Neural progenitor cell (in vitro differentiated cells): ENCODE measurements at regions not wholly inside any gene's neighbourhood (a gene's known extent, or its start where the extent isn't known, plus 50 kb on each side); places are given as distances from the start of the nearest gene placed in this dataset.
A peak's percentile ranks its signal among the peaks of the same experiment; 100 is the strongest.

Experiments
- DNase-seq: peaks from one replicate; pipeline ENCODE4 v3.0.0-alpha.2; 2016; ENCODE audit warnings: low spot score
- H2AFZ ChIP-seq: fragments of 200-600 bp; sonication (generic); replicated peaks from 2 replicates; pipeline ENCODE4 v1.6.1; 2016; ENCODE audit warnings: antibody characterized with exemption
- H3F3A ChIP-seq: fragments of 200-600 bp; sonication (generic); 2 replicates; pipeline ENCODE4 v1.6.1; 2016; ENCODE audit warnings: antibody characterized with exemption, low read depth
- H3K27ac ChIP-seq: fragments of 200-600 bp; sonication (generic); 2 replicates; pipeline ENCODE4 v1.5.1; 2016; ENCODE audit warnings: mild to moderate bottlenecking
- H3K27me3 ChIP-seq: fragments of 200-600 bp; sonication (generic); 2 replicates; pipeline ENCODE4 v1.6.1; 2016; ENCODE audit warnings: mild to moderate bottlenecking, moderate library complexity
- H3K36me3 ChIP-seq: fragments of 200-600 bp; sonication (generic); 2 replicates; pipeline ENCODE4 v1.5.1; 2016
- H3K4me1 ChIP-seq: fragments of 200-600 bp; sonication (generic); 2 replicates; pipeline ENCODE4 v1.6.1; 2016; ENCODE audit warnings: mixed run types
- H3K4me2 ChIP-seq: fragments of 200-600 bp; sonication (generic); 2 replicates; pipeline ENCODE4 v1.6.1; 2016
- H3K4me3 ChIP-seq: fragments of 200-600 bp; sonication (generic); 2 replicates; pipeline ENCODE4 v1.5.1; 2016
- H3K79me2 ChIP-seq: fragments of 200-600 bp; sonication (generic); 2 replicates; pipeline ENCODE4 v1.6.1; 2016; ENCODE audit warnings: low read depth
- H3K9ac ChIP-seq: fragments of 200-600 bp; sonication (generic); 2 replicates; pipeline ENCODE4 v1.6.1; 2016
- H3K9me3 ChIP-seq: fragments of 200-600 bp; sonication (generic); 2 replicates; pipeline ENCODE4 v1.5.1; 2016; ENCODE audit warnings: low read depth
- H4K20me1 ChIP-seq: fragments of 200-600 bp; sonication (generic); 2 replicates; pipeline ENCODE4 v1.6.1; 2016; ENCODE audit warnings: low read depth
- H3K27ac Mint-ChIP-seq: 3 replicates; pipeline ENCODE4 v1.8.0; 2021; ENCODE audit warnings: mixed read lengths
- H3K27me3 Mint-ChIP-seq: 2 replicates; pipeline ENCODE4 v1.8.0; 2022; ENCODE audit warnings: low read depth, mild to moderate bottlenecking, inconsistent platforms, moderate library complexity, mixed read lengths; ENCODE audit not compliant: insufficient read depth
- H3K36me3 Mint-ChIP-seq: 3 replicates; pipeline ENCODE4 v1.8.0; 2021; ENCODE audit warnings: mixed read lengths
- H3K4me1 Mint-ChIP-seq: 3 replicates; pipeline ENCODE4 v1.8.0; 2021; ENCODE audit warnings: mixed read lengths
- H3K4me3 Mint-ChIP-seq: 3 replicates; pipeline ENCODE4 v1.8.0; 2021; ENCODE audit warnings: mild to moderate bottlenecking, moderate library complexity, mixed read lengths
- H3K9me3 Mint-ChIP-seq: 3 replicates; pipeline ENCODE4 v1.8.0; 2020; ENCODE audit warnings: mixed read lengths
- EZH2 ChIP-seq: fragments of 200-600 bp; sonication (generic); IDR thresholded peaks from 2 replicates; pipeline ENCODE4 v1.6.1; 2017; ENCODE audit warnings: antibody characterized with exemption, mild to moderate bottlenecking, moderate library complexity
- EZH2phosphoT487 ChIP-seq: fragments of 200-600 bp; sonication (generic); IDR thresholded peaks from 2 replicates; pipeline ENCODE4 v1.6.1; 2017; ENCODE audit warnings: antibody characterized with exemption
- TF ChIP-seq, protein P1 (sequence below): fragments of 200-600 bp; sonication (generic); IDR thresholded peaks from 2 replicates; pipeline ENCODE4 v1.5.1; 2017; ENCODE audit warnings: antibody characterized with exemption, mild to moderate bottlenecking

DNA sequence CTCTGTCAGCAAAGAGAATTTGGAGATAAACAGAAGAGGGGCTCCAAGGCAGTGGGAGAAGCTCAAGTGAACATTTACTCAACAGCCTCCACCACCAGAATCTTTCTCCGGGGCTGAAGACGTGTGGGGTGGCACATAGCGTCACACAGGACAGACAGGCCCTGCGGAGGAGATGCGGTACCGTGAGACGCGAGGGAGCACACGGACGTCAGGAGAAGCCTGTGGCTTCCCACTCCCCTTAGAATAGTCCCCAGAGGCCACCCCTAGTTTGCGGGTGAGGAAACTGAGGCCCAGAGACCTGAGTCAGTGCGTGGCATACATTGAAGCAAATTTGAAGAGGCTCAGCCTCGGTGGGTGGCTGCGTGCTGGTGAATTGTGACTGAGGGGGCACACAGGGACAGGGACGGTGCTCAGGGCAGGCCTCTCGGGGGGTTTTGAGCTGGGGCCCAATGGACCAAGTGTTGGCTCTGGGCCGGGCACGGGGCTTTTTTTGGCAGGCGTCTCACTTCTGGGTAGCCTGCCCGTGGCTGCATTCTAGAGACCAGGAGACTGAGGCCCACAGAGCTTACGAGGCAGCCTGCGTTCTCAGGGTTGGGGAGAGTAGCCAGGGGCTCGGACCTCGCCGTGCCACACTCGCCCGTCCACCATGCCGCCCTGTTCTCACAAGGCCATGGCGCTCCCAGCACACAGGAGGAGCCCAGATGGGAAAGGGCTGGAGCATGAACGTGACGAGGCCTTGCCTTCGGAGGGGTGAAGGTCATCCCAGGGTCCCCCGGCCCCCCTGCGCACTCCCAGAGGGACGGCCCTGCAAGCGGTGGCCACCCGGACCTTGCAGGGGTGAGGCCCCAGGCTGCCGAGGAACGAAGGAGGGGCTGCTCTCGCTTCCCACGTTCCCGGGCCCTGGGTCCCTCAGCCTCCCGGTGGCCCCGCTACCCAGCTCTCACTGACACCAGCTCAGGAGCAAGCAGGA lies 220.6 kb downstream of the C9orf50 start:
- Histone ChIP-seq H3K9ac (no peak overlapping the region), H4K20me1 (no peaks in the 10 kb centered on the region), H3K4me1 (peaks cover 34% of the 10 kb centered on the region), H3K4me2 (no peak overlapping the region), H3K4me3 (no peak overlapping the region), H3F3A (peaks cover 21% of the 10 kb centered on the region), H3K27ac (no peak overlapping the region), H3K27me3 (peaks cover 5% of the 10 kb centered on the region), H2AFZ (no peak overlapping the region), H3K79me2 (no peaks in the 10 kb centered on the region), H3K36me3 (no peaks in the 10 kb centered on the region), H3K9me3 (no peaks in the 10 kb centered on the region)
- Mint-ChIP-seq H3K27me3 (peaks cover 3% of the 10 kb centered on the region), H3K4me3 (no peak overlapping the region), H3K4me1 (peaks cover 42% of the 10 kb centered on the region), H3K27ac (peak overlapping the region; percentile 91), H3K9me3 (no peaks in the 10 kb centered on the region), H3K36me3 (no peaks in the 10 kb centered on the region)
- DNase-seq: no peak
- TF ChIP-seq, protein P1, sequence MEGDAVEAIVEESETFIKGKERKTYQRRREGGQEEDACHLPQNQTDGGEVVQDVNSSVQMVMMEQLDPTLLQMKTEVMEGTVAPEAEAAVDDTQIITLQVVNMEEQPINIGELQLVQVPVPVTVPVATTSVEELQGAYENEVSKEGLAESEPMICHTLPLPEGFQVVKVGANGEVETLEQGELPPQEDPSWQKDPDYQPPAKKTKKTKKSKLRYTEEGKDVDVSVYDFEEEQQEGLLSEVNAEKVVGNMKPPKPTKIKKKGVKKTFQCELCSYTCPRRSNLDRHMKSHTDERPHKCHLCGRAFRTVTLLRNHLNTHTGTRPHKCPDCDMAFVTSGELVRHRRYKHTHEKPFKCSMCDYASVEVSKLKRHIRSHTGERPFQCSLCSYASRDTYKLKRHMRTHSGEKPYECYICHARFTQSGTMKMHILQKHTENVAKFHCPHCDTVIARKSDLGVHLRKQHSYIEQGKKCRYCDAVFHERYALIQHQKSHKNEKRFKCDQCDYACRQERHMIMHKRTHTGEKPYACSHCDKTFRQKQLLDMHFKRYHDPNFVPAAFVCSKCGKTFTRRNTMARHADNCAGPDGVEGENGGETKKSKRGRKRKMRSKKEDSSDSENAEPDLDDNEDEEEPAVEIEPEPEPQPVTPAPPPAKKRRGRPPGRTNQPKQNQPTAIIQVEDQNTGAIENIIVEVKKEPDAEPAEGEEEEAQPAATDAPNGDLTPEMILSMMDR: no peak
- TF ChIP-seq EZH2phosphoT487 (no peak), EZH2 (no peak)

DNA sequence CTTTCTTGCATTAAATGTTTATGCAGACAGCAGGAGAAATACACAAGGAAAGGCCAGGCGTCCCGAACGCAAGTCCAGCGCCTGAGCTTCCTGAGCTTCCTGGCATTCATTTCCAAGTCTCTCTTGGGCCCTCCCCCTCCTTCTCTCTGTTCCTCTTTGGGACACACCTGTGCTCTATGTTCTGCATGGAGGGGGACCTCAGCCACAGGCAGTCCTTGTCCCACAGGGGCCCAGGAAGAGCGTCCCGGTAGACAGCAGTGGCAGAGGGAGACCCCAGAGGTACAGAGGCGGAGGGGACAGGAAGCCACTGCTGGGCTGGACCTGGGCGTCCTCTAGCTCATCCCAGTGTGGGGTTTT lies 221.3 kb downstream of the C9orf50 start:
- TF ChIP-seq EZH2: no peak
- TF ChIP-seq, protein P1: no peak
- no peak for TF ChIP-seq EZH2phosphoT487
- Histone ChIP-seq H3K9ac (no peak overlapping the region), H3K79me2 (no peaks in the 10 kb centered on the region), H3K9me3 (no peaks in the 10 kb centered on the region), H4K20me1 (no peaks in the 10 kb centered on the region), H3F3A (peaks cover 21% of the 10 kb centered on the region), H3K36me3 (no peaks in the 10 kb centered on the region), H3K4me2 (no peak overlapping the region), H2AFZ (no peak overlapping the region), H3K4me1 (peaks cover 30% of the 10 kb centered on the region), H3K27me3 (peaks cover 5% of the 10 kb centered on the region), H3K4me3 (no peak overlapping the region), H3K27ac (no peak overlapping the region)
- H3K27me3 Mint-ChIP-seq: peaks cover 3% of the 10 kb centered on the region
- H3K9me3 Mint-ChIP-seq: no peaks in the 10 kb centered on the region
- H3K27ac Mint-ChIP-seq: peak overlapping the region; percentile 91
- peaks cover 39% of the 10 kb centered on the region for H3K4me1 Mint-ChIP-seq
- H3K4me3 Mint-ChIP-seq: no peak overlapping the region
- DNase-seq: no peak
- no peaks in the 10 kb centered on the region for H3K36me3 Mint-ChIP-seq

DNA sequence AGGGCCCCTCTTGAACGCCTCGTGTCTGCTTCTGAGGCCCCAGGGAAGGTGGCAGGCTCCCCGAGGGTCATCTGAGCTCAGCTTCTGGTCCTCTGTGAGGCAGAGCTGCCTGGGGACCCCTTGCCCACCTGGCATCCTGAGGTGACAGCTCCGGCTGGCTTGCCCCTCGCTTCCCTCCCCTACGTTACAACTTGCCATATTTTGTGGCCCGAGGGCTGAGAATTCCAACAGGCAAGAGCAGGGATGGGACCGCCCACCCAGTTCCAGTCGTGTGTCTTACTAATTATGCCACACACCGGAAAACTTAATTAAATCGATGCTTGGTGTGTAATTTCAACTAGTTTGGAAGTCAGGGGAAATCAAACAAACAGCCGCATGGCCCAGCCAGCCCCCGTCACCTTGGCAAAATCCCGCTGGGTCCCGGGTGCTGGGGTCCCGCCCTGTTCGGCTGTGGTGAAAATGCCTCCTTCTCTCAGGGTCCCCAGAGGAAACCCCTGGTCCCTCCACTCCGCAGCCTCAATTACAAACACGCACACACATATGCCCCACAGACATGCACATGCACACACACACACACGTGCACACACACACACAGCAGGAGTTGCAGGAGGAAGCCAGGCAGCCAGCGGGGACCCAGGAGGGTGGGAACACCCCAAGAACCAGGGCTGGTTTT lies 221.0 kb upstream of the IER5L start:
- no peak overlapping the region for H3K4me3 ChIP-seq
- Mint-ChIP-seq H3K27me3 (peaks cover 5% of the 10 kb centered on the region), H3K4me3 (no peak overlapping the region), H3K27ac (peak overlapping the region; percentile 91), H3K9me3 (no peaks in the 10 kb centered on the region), H3K4me1 (peaks cover 43% of the 10 kb centered on the region), H3K36me3 (no peaks in the 10 kb centered on the region)
- no peak for DNase-seq
- peaks cover 5% of the 10 kb centered on the region for H3K27me3 ChIP-seq
- no peak overlapping the region for H3K4me2 ChIP-seq
- TF ChIP-seq, protein P1: no peak
- no peak for TF ChIP-seq EZH2
- TF ChIP-seq EZH2phosphoT487: no peak
- H3K27ac ChIP-seq: no peak overlapping the region
- H2AFZ ChIP-seq: no peak overlapping the region
- H3K9ac ChIP-seq: no peak overlapping the region
- H3K79me2 ChIP-seq: no peaks in the 10 kb centered on the region
- H4K20me1 ChIP-seq: no peaks in the 10 kb centered on the region
- H3K4me1 ChIP-seq: peaks cover 27% of the 10 kb centered on the region
- H3F3A ChIP-seq: peaks cover 21% of the 10 kb centered on the region
- H3K36me3 ChIP-seq: no peaks in the 10 kb centered on the region
- H3K9me3 ChIP-seq: no peaks in the 10 kb centered on the region
